H1 (cell line): ENCODE measurements at regions not wholly inside any gene's neighbourhood (a gene's known extent, or its start where the extent isn't known, plus 50 kb on each side); places are given as distances from the start of the nearest gene placed in this dataset.

ENCODE experiments used
- EZH2 ChIP-seq: fragments of 200-600 bp; sonication (generic); IDR thresholded peaks from 2 replicates; pipeline ENCODE4 v1.7.1; 2012; ENCODE audit warnings: low read depth, mild to moderate bottlenecking, moderate library complexity, low read length, inconsistent platforms; ENCODE audit not compliant: severe bottlenecking
- TEAD4 ChIP-seq: IDR thresholded peaks from 2 replicates; pipeline ENCODE4 v1.6.1; 2012; ENCODE audit warnings: low read depth, low read length, inconsistent platforms, mixed read lengths

GRCh38 chr5:53378190-53378589, 102.2 kb upstream of the FST start (continued):
- TF ChIP-seq EZH2 (no peak), TEAD4 (no peak)
